ENCODE measurements at regions not wholly inside any gene's neighbourhood (a gene's known extent, or its start where the extent isn't known, plus 50 kb on each side); places are given as distances from the start of the nearest gene placed in this dataset.

GRCh38 chr13:106306748-106307277 is 228.6 kb downstream of the EFNB2 start:
- TF ChIP-seq CTCF (IDR thresholded peaks at IDR 0.05; ENCODE audit: borderline replicate concordance, control extremely low read depth, extremely low read depth, insufficient read depth, missing control alignments), result no peak
- no peak for DNase-seq (ENCODE audit: low spot score)
- in situ Hi-C loops (cut with MboI; ENCODE audit: low sequenced_read_pairs, unreplicated experiment), result no loop called here

- in situ Hi-C loops (cut with MboI; ENCODE audit: low sequenced_read_pairs, unreplicated experiment), result no loop called here
- TF ChIP-seq CTCF (IDR thresholded peaks at IDR 0.05; ENCODE audit: borderline replicate concordance, control extremely low read depth, extremely low read depth, insufficient read depth, missing control alignments), result no peak
Observed at GRCh38 chr13:106302843-106303242, 232.6 kb downstream of the EFNB2 start.

GRCh38 chr13:106302011-106302410 is 233.5 kb downstream of the EFNB2 start:
- in situ Hi-C loops (cut with MboI; ENCODE audit: low sequenced_read_pairs, unreplicated experiment), result no loop called here
- no peak for DNase-seq (ENCODE audit: low spot score)
- no peak for TF ChIP-seq CTCF (IDR thresholded peaks at IDR 0.05; ENCODE audit: borderline replicate concordance, control extremely low read depth, extremely low read depth, insufficient read depth, missing control alignments)

More at GRCh38 chr13:106302843-106303242, 232.6 kb downstream of the EFNB2 start:
- no peak for DNase-seq (ENCODE audit: low spot score)

GRCh38 chr13:106299621-106300020 is 235.8 kb downstream of the EFNB2 start:
- DNase-seq (ENCODE audit: low spot score), result no peak

GRCh38 chr13:106297283-106297682 is 238.2 kb downstream of the EFNB2 start:
- in situ Hi-C loops (cut with MboI; ENCODE audit: low sequenced_read_pairs, unreplicated experiment), result no loop called here
- no peak for TF ChIP-seq CTCF (IDR thresholded peaks at IDR 0.05; ENCODE audit: borderline replicate concordance, control extremely low read depth, extremely low read depth, insufficient read depth, missing control alignments)
- no peak for DNase-seq (ENCODE audit: low spot score)

More at GRCh38 chr13:106299621-106300020, 235.8 kb downstream of the EFNB2 start:
- in situ Hi-C loops (cut with MboI; ENCODE audit: low sequenced_read_pairs, unreplicated experiment), result no loop called here
- TF ChIP-seq CTCF (IDR thresholded peaks at IDR 0.05; ENCODE audit: borderline replicate concordance, control extremely low read depth, extremely low read depth, insufficient read depth, missing control alignments), result no peak

GRCh38 chr13:106296723-106297122 is 238.7 kb downstream of the EFNB2 start:
- DNase-seq (ENCODE audit: low spot score), result no peak
- TF ChIP-seq CTCF (IDR thresholded peaks at IDR 0.05; ENCODE audit: borderline replicate concordance, control extremely low read depth, extremely low read depth, insufficient read depth, missing control alignments), result no peak
- in situ Hi-C loops (cut with MboI; ENCODE audit: low sequenced_read_pairs, unreplicated experiment), result no loop called here

All from GM13976 (cell line).